ENCODE measurements at regions not wholly inside any gene's neighbourhood (a gene's known extent, or its start where the extent isn't known, plus 50 kb on each side); places are given as distances from the start of the nearest gene placed in this dataset.

DNA sequence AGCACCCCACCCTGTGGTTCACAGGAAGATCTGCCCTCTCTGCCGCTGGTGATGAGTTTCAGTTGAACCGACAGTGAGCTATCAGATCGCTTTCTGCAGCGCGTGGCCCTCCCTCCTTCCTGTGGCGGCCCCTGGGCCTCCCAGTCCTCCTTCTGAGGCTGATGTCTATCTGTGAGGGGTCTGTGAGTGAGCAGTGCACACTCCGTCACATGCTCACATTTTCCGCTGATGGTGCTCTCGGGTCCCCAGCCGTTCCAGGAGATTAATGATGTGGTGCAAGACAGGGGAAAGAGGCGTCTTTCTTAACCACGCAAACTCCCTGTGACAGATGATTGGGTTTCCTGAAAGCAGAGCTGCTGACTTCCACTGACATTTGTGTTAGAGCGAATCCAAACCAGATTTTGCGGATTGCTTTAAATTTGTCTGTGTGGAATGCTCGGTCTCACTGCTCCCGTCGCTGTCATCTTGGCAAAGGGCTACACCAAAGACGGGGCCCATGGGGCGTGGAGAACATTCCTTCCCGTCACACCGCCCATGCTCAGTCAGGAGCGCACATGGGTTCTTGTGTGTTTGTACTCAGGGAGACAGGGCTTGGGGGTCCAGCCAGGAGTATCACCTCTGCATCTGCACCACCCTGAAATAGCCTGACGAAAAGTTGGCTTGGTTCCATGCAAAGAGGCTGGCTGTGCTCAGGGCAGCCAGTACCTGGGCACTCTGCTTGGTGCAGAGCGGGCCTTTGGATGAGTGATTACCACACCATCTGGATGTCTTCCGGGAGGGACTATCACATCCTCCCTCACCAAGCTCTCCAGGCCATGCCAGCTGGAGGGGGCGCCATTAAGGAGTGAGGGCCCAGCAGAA is 154.7 kb upstream of the HS6ST1 start:
- peak; percentile 77 for DNase-seq (ENCODE audit: low read depth)
- TF ChIP-seq, protein P1, sequence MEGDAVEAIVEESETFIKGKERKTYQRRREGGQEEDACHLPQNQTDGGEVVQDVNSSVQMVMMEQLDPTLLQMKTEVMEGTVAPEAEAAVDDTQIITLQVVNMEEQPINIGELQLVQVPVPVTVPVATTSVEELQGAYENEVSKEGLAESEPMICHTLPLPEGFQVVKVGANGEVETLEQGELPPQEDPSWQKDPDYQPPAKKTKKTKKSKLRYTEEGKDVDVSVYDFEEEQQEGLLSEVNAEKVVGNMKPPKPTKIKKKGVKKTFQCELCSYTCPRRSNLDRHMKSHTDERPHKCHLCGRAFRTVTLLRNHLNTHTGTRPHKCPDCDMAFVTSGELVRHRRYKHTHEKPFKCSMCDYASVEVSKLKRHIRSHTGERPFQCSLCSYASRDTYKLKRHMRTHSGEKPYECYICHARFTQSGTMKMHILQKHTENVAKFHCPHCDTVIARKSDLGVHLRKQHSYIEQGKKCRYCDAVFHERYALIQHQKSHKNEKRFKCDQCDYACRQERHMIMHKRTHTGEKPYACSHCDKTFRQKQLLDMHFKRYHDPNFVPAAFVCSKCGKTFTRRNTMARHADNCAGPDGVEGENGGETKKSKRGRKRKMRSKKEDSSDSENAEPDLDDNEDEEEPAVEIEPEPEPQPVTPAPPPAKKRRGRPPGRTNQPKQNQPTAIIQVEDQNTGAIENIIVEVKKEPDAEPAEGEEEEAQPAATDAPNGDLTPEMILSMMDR (IDR thresholded peaks at IDR 0.05; ENCODE audit: low read length, missing control alignments) = no peak
- peak overlapping the region; percentile 27 for H3K4me3 ChIP-seq (replicated peaks; ENCODE audit: low read depth, low read length)

DNA sequence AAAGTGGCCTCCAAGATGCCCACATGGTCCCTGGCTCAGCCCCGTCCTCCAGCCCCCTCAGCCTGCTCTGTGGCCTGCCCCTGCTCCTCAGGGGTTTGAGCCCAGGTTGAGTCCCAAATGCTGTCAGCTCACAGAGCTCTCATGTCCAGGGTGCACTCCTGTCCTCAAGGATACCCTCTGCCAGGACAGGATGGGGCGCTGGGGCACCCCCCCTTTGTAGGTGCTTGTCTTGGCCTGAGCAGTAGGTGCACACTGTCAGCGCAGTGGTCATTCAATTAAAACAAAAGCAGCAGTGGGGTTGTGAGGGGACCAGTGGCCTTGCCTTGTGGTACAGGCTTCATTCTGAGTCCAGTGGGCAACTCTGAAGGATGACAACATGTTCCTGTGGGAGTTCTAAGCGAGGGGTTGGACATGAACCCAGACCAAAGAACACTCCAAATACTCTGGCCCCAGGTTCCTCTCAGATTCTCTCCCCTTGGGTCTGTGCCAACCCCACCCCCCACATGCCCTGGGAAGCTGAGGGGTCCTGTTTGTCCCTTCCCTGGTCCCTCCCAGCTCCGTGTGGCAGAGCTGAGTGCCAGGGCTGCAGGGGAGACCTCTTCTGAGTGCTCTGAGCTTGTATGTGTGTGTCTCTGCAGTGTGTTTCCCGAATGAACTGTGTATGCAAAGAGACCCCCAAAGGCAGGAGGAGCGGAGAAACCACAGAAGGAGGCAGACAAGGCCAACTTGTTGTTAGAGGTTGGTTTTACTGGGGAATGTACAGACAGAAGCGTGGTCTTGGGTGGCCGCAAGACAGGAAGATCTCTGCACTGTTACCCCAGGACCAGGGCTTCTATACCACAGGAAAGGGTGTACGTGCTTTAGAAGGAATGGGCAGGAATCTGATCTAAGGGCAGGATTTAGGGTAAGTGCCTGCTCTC is 155.6 kb upstream of the HS6ST1 start:
- no peak for DNase-seq (ENCODE audit: low read depth)
- TF ChIP-seq, protein P1 (IDR thresholded peaks at IDR 0.05; ENCODE audit: low read length, missing control alignments) = no peak
- no peak overlapping the region for H3K4me3 ChIP-seq (replicated peaks; ENCODE audit: low read depth, low read length)

DNA sequence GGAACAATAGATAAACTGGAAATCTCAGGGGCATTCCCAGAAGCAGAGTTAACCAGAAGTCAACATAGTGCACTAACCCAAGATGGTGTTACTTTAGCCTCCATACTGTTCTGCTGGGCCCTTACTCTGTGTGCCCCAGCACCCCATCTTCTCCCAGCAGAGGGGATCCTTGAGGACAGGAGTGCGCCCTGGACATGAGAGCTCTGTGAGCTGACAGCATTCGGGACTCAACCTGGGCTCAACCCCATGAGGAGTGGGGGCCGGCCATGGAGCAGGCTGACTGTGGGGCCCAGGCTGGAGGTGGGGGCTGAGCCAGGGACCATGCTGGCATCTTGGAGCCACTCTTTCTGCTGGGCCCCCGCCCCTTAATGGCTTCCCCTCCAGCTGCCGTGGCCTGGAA is 156.3 kb upstream of the HS6ST1 start:
- TF ChIP-seq, protein P1 (IDR thresholded peaks at IDR 0.05; ENCODE audit: low read length, missing control alignments) = no peak
- DNase-seq (ENCODE audit: low read depth) = no peak
- no peak overlapping the region for H3K4me3 ChIP-seq (replicated peaks; ENCODE audit: low read depth, low read length)

DNA sequence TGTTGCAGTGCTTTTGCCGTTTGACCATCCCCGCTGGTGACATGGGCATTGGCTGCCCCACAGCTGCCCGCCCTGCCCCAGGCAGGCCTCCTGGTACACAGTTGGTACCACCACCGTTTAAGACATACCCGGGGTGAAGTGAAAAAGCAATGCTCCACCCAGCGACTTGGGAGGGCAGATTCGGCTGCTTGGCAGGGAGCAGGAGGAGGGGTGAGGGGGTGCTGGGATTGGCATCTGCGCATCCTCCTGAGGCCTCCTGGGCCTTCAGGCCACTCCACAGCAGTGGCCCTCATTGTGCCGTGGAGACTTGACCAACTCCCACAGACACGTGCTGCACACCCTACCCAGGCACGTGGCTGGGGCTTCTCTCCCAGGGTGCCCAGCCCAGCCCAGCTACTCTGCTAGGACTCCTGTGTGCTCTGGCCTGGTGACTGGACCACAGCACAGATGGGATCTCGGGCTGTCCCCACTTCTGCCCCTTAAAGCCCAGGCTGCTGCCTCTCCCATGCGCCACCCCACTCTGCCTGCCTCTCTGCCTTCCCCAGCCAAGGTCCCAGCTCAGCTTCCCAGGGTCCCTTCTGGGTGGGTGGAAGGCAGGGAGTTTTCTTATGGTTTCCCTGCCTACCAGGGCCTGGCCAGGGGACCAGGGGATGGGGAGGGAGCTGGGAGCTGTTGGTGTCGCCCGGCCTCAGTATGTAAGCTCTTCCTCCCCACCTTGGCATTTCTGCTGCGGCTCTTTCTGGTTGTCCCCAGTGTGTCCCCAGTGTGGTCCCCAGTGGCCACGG is 157.0 kb upstream of the HS6ST1 start:
- TF ChIP-seq, protein P1 (IDR thresholded peaks at IDR 0.05; ENCODE audit: low read length, missing control alignments) = no peak
- no peak overlapping the region for H3K4me3 ChIP-seq (replicated peaks; ENCODE audit: low read depth, low read length)
- DNase-seq (ENCODE audit: low read depth) = no peak

DNA sequence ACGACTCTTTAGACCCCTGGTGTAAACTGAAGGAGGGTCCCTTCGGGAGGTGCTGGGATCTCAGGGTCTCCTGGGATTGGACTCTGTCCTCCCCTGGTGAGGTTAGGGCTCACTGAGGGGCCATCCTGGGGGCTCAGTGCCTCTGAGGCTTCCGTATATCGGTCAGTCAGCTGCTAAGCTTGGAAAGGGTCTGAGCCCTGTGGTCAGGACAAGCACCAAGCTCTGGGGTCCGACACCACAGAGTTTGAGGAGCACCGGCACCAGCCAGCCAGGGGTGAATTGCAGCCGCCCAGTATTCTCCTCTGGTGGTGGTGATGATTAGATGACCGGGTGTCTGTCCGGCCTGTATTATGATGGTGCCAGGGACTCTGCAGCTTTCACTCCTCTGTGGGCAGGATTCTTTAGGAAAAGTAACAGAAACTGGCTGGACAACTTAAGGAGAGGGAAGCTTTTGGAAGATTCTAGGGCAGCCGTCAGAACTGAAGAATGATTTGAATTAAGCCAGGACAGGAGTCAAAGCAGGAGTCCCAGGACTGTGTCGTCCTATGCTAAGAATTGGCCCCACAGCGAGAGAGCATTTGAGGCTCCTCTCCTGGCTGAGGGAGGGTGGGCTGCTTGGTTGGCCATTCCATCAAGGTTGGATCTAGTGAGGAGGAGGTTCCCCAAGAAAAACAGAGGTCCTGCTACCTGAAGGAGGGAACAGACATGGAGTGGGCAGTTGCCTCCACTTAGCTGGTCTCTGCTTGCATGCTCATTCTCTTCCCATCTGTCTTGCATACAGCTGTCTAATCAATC is 158.6 kb upstream of the HS6ST1 start:
- H3K4me3 ChIP-seq (replicated peaks; ENCODE audit: low read depth, low read length) = no peak overlapping the region
- no peak for DNase-seq (ENCODE audit: low read depth)
- TF ChIP-seq, protein P1 (IDR thresholded peaks at IDR 0.05; ENCODE audit: low read length, missing control alignments) = no peak

DNA sequence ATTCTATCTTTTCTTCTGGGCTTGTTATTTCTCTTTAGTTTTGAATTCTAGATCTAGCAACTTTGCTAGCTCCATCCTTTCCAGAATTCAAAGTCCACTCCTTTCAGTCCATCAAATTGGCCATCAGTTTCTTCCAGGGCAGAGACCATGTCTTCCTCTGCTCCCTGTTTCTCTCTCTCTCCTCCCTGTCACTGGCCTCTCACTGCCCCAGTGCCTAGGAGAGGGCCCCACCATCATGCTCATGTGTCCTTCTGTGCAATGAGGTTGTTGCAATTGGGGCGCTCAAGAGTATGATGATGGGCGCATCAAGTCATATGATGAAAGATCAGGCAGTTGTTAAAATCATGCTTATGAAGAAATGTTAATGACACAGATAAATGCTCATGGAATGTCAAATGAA is 159.2 kb upstream of the HS6ST1 start:
- no peak overlapping the region for H3K4me3 ChIP-seq (replicated peaks; ENCODE audit: low read depth, low read length)
- TF ChIP-seq, protein P1 (IDR thresholded peaks at IDR 0.05; ENCODE audit: low read length, missing control alignments) = no peak
- DNase-seq (ENCODE audit: low read depth) = no peak
